ENCODE measurements at regions not wholly inside any gene's neighbourhood (a gene's known extent, or its start where the extent isn't known, plus 50 kb on each side); places are given as distances from the start of the nearest gene placed in this dataset.

DNA sequence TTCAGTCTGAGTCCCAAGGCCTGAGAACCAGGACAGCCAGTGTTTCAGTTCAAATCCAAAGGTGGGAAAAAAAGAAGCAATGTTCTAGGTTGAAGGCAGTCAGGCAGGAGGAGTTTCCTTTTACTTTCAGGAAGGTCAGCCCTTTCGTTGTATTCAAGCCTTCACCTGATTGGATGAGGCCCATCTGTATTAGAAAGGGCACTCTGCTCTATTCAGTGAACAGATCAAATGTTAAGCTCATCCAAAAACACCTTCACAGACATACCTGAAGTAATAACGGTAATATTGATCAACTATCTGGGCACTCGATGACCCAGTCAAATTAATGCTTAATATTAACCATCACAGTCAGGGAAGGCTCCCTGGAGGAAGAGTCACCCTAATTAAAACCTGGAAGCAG lies 60.9 kb downstream of the IRX5 start:
- TF ChIP-seq, protein P1, sequence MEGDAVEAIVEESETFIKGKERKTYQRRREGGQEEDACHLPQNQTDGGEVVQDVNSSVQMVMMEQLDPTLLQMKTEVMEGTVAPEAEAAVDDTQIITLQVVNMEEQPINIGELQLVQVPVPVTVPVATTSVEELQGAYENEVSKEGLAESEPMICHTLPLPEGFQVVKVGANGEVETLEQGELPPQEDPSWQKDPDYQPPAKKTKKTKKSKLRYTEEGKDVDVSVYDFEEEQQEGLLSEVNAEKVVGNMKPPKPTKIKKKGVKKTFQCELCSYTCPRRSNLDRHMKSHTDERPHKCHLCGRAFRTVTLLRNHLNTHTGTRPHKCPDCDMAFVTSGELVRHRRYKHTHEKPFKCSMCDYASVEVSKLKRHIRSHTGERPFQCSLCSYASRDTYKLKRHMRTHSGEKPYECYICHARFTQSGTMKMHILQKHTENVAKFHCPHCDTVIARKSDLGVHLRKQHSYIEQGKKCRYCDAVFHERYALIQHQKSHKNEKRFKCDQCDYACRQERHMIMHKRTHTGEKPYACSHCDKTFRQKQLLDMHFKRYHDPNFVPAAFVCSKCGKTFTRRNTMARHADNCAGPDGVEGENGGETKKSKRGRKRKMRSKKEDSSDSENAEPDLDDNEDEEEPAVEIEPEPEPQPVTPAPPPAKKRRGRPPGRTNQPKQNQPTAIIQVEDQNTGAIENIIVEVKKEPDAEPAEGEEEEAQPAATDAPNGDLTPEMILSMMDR (IDR thresholded peaks at IDR 0.05; ENCODE audit: insufficient read depth, low read depth, low read length): no peak
- TF ChIP-seq EZH2 (IDR thresholded peaks at IDR 0.05; ENCODE audit: insufficient read depth, low read length): no peak
